SK-N-MC (cell line): ENCODE measurements at regions not wholly inside any gene's neighbourhood (a gene's known extent, or its start where the extent isn't known, plus 50 kb on each side); places are given as distances from the start of the nearest gene placed in this dataset.

Source experiments
- EZH2 ChIP-seq: fragments of 200-600 bp; sonication (generic); IDR thresholded peaks from one replicate; pipeline ENCODE4 v1.6.1; 2017; ENCODE audit warnings: antibody characterized with exemption
- POLR2AphosphoS5 ChIP-seq: IDR thresholded peaks from 2 replicates; pipeline ENCODE4 v1.6.1; 2012; ENCODE audit warnings: mild to moderate bottlenecking, low read depth, low read length, borderline replicate concordance

DNA sequence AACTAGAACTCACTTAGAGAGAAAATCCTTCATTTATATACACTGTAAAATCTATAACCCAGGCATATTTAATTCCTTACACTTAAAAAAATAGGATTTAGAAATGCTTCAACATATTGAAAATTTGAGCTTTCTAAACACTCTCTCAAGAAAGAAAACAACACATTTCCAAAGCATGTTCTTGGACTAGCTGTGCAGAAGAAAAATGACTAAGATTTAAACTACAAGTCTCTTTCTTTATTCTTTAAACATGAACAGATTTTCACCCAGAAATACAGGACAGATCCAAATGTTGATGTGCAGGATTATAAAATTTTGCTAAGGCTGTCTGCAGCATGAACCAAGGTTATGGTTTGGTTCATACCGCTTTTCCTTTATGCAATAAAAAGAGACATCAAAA, 77.7 kb upstream of the TUSC1 start:
- TF ChIP-seq POLR2AphosphoS5: no peak
- no peak for TF ChIP-seq EZH2
